OCI-LY7 (cell line): ENCODE measurements at regions not wholly inside any gene's neighbourhood (a gene's known extent, or its start where the extent isn't known, plus 50 kb on each side); places are given as distances from the start of the nearest gene placed in this dataset.

Experiments
- CTCF ChIP-seq: fragments of 200-600 bp; sonication (generic); conservative IDR thresholded peaks from 2 replicates; pipeline ENCODE4 v1.5.1; 2014; ENCODE audit warnings: mild to moderate bottlenecking, antibody characterized with exemption, low read length, moderate library complexity, mixed read lengths
- EZH2phosphoT487 ChIP-seq: fragments of 200-600 bp; sonication (generic); IDR thresholded peaks from 2 replicates; pipeline ENCODE4 v1.6.1; 2018; ENCODE audit warnings: low read depth, borderline replicate concordance, mild to moderate bottlenecking, mixed run types, antibody characterized with exemption, low read length, moderate library complexity, mixed read lengths

GRCh38 chr1:199287647-199288046, 648.8 kb downstream of the PTPRC start:
- TF ChIP-seq CTCF (no peak), EZH2phosphoT487 (no peak)
